ENCODE measurements at regions not wholly inside any gene's neighbourhood (a gene's known extent, or its start where the extent isn't known, plus 50 kb on each side); places are given as distances from the start of the nearest gene placed in this dataset.

GRCh38 chr4:124537971-124538370 lies 174.6 kb downstream of the ANKRD50 start:
- TF ChIP-seq CTCF (IDR thresholded peaks at IDR 0.05): no peak
- TF ChIP-seq POLR2A (IDR thresholded peaks at IDR 0.05): no peak

All from upper lobe of left lung (tissue), 4 donors.